ENCODE measurements at regions not wholly inside any gene's neighbourhood (a gene's known extent, or its start where the extent isn't known, plus 50 kb on each side); places are given as distances from the start of the nearest gene placed in this dataset.

DNA sequence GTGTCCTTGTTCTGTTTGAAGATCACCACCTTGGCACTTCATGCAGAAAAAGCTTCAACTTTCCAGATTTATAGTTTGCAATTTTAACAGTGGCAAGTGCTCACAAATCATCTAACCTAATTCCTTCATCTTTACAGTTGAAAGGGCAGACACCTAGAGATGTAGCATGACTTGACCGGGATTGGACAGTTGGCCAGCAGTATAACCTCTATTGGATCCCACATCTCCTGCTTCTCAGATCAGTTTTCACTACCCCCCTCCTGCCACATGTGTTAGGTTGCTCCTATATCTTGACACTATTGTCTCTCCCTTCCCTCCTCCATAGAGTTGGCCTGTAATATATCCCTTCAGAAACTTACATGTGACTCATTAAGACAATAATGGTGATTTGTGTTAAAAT is 206.0 kb upstream of the SEMA6D start:
- DNase-seq (ENCODE audit: low read depth in 2 of 3, low spot score in 2 of 3): no peak

GRCh38 chr15:47513471-47513870 is 203.8 kb upstream of the SEMA6D start:
- DNase-seq (ENCODE audit: low read depth in 2 of 3, low spot score in 2 of 3): no peak

- DNase-seq (ENCODE audit: low read depth in 2 of 3, low spot score in 2 of 3): no peak
Measured at GRCh38 chr15:47514200-47514652, 203.1 kb upstream of the SEMA6D start.

DNA sequence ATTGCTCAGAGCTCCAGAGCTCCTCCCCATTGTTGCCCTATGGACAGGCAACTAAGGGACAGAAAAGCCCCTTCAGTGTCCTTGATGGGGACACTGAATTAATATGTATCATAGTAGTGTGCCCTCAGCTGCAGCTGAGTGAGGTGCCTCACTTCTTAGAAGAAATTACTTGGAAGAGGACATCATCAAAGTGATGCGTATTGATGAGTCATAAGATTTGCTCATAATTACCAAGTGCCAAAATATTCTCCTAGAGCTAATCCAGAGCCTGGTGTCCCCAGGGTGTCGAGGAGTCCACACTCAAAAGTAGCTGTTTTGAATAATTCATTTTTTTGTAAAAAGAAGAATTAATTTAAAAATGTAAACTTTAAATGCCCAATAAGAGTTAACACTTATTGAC is 200.7 kb upstream of the SEMA6D start:
- DNase-seq (ENCODE audit: low read depth in 2 of 3, low spot score in 2 of 3): no peak

DNA sequence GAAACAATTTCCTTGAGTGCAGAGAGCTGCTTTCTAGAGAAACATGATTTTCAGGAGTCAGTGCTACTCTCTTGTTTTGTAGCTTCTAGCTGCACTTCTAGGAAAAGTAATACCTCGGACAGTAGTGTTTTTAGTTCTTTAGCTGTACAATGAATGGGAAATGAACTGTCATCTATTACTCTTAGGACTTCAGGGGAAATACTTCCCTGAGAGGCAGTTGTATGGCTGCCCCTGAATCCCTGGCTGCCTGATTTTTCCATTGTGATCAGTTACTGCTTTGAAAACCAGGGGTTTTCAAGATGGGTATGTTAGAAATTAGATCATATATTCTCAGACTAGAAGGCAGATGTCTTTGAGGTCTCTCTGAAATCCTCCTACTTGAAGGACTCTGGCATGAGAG is 200.3 kb upstream of the SEMA6D start:
- DNase-seq (ENCODE audit: low read depth in 2 of 3, low spot score in 2 of 3): no peak

DNA sequence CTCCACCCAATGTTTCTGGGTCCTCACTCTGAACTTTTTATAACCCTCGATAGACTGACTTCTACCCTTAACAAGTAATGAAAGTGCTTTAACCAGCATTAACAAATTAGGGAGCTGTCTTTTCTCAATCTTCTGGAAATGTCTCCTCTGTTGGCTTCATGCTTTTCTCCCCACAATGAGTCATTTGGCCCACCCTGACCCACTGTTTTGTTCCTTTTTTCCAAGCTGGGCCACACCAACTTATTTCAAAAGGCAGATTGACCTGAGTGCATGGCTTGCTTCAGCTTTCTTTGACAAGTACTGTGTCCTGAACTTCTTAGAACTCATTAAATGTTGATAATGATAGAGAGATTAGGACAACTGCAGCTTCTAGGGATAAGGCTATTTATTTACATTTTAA is 199.6 kb upstream of the SEMA6D start:
- no peak for DNase-seq (ENCODE audit: low read depth in 2 of 3, low spot score in 2 of 3)

DNA sequence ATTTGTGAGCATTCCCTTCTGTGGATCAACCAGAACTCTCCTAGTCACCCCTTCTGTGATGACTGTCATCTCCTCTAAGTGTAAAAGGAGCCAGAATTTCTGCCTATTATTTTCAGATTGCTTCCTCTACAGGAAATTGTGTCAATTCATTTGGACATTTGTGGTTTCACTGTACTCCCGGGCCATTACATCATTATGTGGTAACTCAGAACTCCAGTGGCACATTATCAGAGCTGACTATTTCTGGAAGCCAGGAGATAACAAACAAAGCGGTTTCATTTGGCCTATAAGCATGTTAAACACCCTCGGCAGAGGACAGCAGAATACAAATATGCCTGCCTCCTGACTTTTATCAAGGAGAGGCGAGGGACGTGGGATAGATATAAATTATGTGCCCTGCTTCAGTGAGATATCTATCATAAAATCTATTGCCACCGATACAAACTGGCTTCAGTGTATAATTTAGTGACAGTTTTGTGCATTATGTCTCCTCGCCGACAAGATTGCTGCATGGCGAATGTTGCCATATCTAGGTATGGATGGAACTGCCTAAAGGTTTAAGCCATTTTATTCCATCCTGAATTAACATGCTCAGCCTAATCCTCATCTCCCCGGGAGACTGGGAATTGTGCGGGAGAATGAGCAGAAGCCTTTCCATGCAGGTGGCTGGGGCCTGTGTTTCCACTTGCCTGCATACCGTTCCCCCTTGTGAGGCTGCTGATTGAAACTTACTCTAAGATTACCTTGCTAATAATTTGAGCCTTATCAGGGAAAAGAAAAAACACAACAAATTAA is 193.4 kb upstream of the SEMA6D start:
- peak in 1 of 3 donors; percentile 39 for DNase-seq (ENCODE audit: low read depth in 2 of 3, low spot score in 2 of 3)

GRCh38 chr15:47529241-47529640 is 188.1 kb upstream of the SEMA6D start:
- DNase-seq (ENCODE audit: low read depth in 2 of 3, low spot score in 2 of 3): no peak

- no peak for DNase-seq (ENCODE audit: low read depth in 2 of 3, low spot score in 2 of 3)
Measured at GRCh38 chr15:47534673-47535072, 182.6 kb upstream of the SEMA6D start.

DNA sequence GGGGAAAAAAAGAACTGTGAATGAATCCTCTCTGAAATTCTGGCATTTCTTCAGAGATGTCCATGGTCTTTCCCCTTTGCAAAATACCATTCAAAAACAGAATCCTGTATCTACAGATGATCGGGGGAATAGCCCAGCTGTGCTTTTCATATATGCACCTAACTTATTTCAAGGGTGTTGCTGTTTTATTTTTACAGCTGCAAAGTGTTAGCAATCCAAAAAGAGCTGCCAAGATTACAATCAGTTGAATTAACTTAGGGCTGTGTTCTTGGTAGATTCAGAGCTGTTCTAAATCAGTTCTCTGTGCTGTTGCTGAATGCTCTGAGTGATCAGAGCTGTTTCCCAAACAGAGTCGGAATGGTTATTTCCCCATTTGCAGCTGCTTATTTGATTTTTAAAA is 175.7 kb upstream of the SEMA6D start:
- no peak for DNase-seq (ENCODE audit: low read depth in 2 of 3, low spot score in 2 of 3)

GRCh38 chr15:47542312-47542989 is 174.9 kb upstream of the SEMA6D start:
- no peak for DNase-seq (ENCODE audit: low read depth in 2 of 3, low spot score in 2 of 3)

GRCh38 chr15:47548231-47548630 is 169.1 kb upstream of the SEMA6D start:
- no peak for DNase-seq (ENCODE audit: low read depth in 2 of 3, low spot score in 2 of 3)

DNA sequence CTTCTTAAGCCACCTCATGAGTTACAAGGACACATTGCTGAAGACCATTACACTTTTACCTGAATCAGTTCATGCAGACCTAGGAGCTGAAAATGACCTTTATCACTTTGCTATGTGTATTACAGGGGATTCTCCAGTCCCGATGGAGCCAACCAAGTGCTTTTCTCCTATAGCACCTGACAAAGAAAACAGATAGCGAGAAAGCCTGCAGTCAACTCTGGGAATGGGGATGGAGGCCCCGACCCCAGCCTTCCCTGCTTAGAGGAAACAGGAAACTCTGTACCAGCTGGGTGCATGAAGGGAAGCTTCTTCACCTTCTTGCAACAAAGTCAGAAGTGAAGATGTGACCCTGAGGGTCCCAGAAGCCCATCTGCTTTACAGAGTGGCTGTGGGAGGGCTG is 168.3 kb upstream of the SEMA6D start:
- DNase-seq (ENCODE audit: low read depth in 2 of 3, low spot score in 2 of 3): no peak

GRCh38 chr15:47551079-47551478 is 166.2 kb upstream of the SEMA6D start:
- DNase-seq (ENCODE audit: low read depth in 2 of 3, low spot score in 2 of 3): no peak

GRCh38 chr15:47551546-47551945 is 165.8 kb upstream of the SEMA6D start:
- no peak for DNase-seq (ENCODE audit: low read depth in 2 of 3, low spot score in 2 of 3)

DNA sequence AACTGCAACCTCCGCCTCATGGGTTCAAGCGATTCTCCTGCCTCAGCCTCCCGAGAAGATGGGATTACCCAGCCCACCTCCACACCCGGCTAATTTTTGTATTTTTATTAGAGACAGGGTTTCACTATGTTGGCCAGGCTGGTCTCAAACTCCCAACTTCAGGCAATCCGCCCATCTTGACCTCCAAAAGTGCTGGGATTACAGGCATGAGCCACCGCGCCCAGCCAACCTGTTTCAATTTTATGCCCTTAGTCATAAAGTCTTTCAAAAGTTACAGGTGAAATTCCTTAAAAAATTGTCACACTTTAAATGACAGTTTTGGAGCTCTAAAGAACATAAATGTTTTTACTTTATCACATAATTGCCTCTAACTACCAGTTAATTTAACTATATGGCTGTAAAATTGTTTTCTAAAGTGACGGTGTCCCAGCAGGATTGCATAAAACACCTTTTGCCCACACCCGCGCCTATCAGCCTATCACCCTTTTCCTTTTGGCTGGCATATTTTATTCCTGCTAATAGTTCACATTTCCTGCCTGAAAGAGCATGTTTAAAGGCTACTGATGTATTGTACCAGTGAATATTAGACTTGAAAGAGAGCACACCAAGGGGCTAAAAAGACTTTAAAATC is 164.2 kb upstream of the SEMA6D start:
- no peak for DNase-seq (ENCODE audit: low read depth in 2 of 3, low spot score in 2 of 3)

DNA sequence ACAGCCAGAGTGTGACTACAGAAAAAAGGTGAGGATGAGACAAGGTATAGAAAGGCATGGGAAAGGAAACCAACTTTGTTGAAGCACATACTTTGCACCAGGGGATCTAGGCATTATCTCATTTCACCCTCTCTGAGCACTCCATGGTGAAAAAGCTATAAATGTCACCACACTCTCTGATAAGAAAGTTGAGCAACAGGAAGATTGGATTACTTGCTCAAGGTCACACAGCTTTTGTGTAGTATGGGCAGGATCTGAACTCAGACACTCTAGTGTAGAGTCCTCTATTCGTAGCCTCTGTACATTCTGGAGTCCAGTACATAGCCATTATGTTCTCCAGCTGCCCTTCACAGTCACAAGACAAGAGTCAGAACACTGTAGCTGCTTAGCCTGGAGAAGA is 163.4 kb upstream of the SEMA6D start:
- DNase-seq (ENCODE audit: low read depth in 2 of 3, low spot score in 2 of 3): no peak

GRCh38 chr15:47561102-47561501 is 156.2 kb upstream of the SEMA6D start:
- DNase-seq (ENCODE audit: low read depth in 2 of 3, low spot score in 2 of 3): no peak

DNA sequence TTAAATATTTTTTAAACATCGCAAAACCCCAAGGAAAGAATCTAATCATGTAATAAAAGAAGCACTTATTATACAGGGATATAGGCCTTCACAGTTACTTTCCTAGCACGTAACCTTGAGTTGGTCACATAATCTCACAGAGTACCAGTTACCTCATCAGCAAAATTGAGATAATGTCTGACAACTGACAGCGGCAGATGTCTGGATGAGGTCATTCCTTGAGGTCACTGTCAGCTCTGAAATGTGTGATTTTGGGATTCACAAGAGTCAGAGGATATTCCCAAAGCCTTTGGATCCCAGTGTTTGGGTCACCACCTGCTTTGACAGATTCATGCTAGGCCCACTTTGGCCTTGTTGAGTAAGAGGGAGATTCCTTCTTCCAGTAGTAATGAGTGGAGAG is 151.4 kb upstream of the SEMA6D start:
- DNase-seq (ENCODE audit: low read depth in 2 of 3, low spot score in 2 of 3): no peak

DNA sequence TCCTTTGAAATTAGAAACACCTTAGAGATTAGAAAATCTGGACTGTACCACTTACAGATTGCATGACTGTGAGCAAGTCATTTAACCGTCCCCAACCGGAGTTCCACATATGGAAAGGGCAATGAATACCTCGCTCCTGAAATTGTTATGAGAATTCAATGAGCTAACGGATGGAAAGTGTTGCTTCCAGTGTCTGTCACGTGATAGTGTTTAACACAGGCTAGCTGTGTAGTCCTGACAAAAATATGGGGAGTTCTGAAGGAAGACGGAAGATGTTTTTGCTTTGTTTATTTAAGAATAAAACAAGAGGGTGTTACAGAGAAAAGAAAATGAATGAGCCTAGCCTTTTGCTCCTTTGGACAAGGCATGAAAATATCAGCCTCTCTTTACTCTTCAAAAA is 150.7 kb upstream of the SEMA6D start:
- DNase-seq (ENCODE audit: low read depth in 2 of 3, low spot score in 2 of 3): no peak

GRCh38 chr15:47568030-47568429 is 149.3 kb upstream of the SEMA6D start:
- no peak for DNase-seq (ENCODE audit: low read depth in 2 of 3, low spot score in 2 of 3)

DNA sequence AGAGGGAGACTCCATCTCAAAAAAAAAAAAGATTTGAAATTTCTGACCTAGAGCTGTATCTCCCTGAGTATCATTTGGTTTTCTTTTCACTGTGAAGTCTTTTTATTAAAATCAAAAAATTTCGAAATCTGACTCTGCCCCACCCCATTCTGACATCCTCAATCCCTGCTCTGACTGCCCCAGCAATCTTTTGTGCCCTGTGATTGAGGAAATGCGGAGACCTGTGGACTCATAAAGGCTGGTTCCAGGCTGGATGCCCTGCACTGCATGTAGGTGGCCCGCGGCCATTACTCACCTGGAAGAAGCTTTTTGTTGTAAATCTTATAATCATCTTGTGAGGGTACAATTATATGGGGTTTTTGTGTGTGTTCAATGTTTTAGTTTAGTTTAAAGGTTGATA is 147.3 kb upstream of the SEMA6D start:
- DNase-seq (ENCODE audit: low read depth in 2 of 3, low spot score in 2 of 3): no peak
